Uterus (tissue), 2 donors: ENCODE measurements at regions not wholly inside any gene's neighbourhood (a gene's known extent, or its start where the extent isn't known, plus 50 kb on each side); places are given as distances from the start of the nearest gene placed in this dataset.

Experiments used
- CTCF ChIP-seq, 4 experiments: fragments of 200-600 bp in 2 of 4; fragments of 450-650 bp in 2 of 4; sonication (generic) in 2 of 4; IDR thresholded peaks; one replicate each; pipeline ENCODE4 v1.5.1; 2016 to 2019; ENCODE audit warnings: antibody characterized with exemption in 4 of 4, mild to moderate bottlenecking in 2 of 4, moderate library complexity in 1 of 4
- POLR2A ChIP-seq, 2 donors: fragments of 450-650 bp; IDR thresholded peaks; one replicate each; pipeline ENCODE4 v1.6.1; 2016; ENCODE audit warnings: antibody characterized with exemption in 2 of 2, mild to moderate bottlenecking in 1 of 2, moderate library complexity in 1 of 2

- TF ChIP-seq POLR2A (IDR thresholded peaks at IDR 0.05) (no peak), CTCF (IDR thresholded peaks at IDR 0.05) (no peak)
These were observed 54.4 kb upstream of the TSKU start for GRCh38 chr11:76728778-76729177.
